Tibial artery (tissue), 4 donors: ENCODE measurements at regions not wholly inside any gene's neighbourhood (a gene's known extent, or its start where the extent isn't known, plus 50 kb on each side); places are given as distances from the start of the nearest gene placed in this dataset.

Source experiments
- DNase-seq, 2 donors: peaks; one replicate each; pipeline ENCODE4 v3.0.0-alpha.2; 2019
- H3K27ac ChIP-seq, 2 donors: fragments of 200-600 bp; sonication (generic) in 1 of 2; 1 replicate in 1 of 2; 2 replicates in 1 of 2; pipeline ENCODE4 v1.5.1; 2018 to 2019; ENCODE audit warnings: mild to moderate bottlenecking in 1 of 2
- H3K27me3 ChIP-seq, 2 donors: fragments of 200-600 bp; sonication (generic) in 1 of 2; one replicate each; pipeline versions ENCODE4 v1.5.1 to v1.6.0; 2016 to 2019
- H3K36me3 ChIP-seq, 3 donors: fragments of 200-600 bp; sonication (generic) in 2 of 3; one replicate each; pipeline ENCODE4 v1.5.1; 2016 to 2019; ENCODE audit warnings: mild to moderate bottlenecking in 2 of 3
- H3K4me1 ChIP-seq, 4 donors: fragments of 200-600 bp; sonication (generic) in 2 of 4; 1 replicate in 3 of 4; 2 replicates in 1 of 4; pipeline ENCODE4 v1.5.1; 2016 to 2019
- H3K4me3 ChIP-seq, 2 donors: fragments of 200-600 bp; sonication (generic) in 1 of 2; 1 replicate in 1 of 2; 2 replicates in 1 of 2; pipeline ENCODE4 v1.5.1; 2018 to 2019; ENCODE audit warnings: mild to moderate bottlenecking in 2 of 2
- H3K9me3 ChIP-seq, 3 donors: fragments of 200-600 bp; sonication (generic) in 1 of 3; one replicate each; pipeline ENCODE4 v1.5.1; 2016 to 2019
- CTCF ChIP-seq, 2 experiments: fragments of 200-600 bp in 1 of 2; fragments of 450-650 bp in 1 of 2; IDR thresholded peaks; one replicate each; pipeline ENCODE4 v1.5.1; 2017 to 2019; ENCODE audit warnings: antibody characterized with exemption in 2 of 2, mild to moderate bottlenecking in 1 of 2, moderate library complexity in 1 of 2
- intact Hi-C: fragments of 100-400 bp; cut with DNase I; formaldehyde crosslinking; loops from one replicate; pipeline ENCODE4 v1.15.0; 2023; ENCODE audit warnings: low total_unique reads

GRCh38 chr10:129394518-129395328 is 72.3 kb upstream of the MGMT start:
- H3K9me3 ChIP-seq = no peaks in the 10 kb centered on the region
- no peak for TF ChIP-seq CTCF (IDR thresholded peaks at IDR 0.05)
- intact Hi-C loops = no loop called here
- H3K27ac ChIP-seq = no peak overlapping the region
- H3K27me3 ChIP-seq = peaks cover 0 to 7% of the 10 kb centered on the region in 2 donors
- no peak overlapping the region for H3K4me3 ChIP-seq
- H3K4me1 ChIP-seq = peaks cover 0 to 15% (median 4%) of the 10 kb centered on the region in 4 donors
- DNase-seq = no peak
- H3K36me3 ChIP-seq = no peaks in the 10 kb centered on the region

- Histone ChIP-seq H3K27ac (no peak overlapping the region), H3K4me3 (no peak overlapping the region), H3K36me3 (no peaks in the 10 kb centered on the region), H3K4me1 (peaks cover 0 to 15% (median 4%) of the 10 kb centered on the region in 4 donors), H3K9me3 (no peaks in the 10 kb centered on the region), H3K27me3 (peaks cover 0 to 4% of the 10 kb centered on the region in 2 donors)
- TF ChIP-seq CTCF (IDR thresholded peaks at IDR 0.05) = no peak
- intact Hi-C loops = no loop called here
- no peak for DNase-seq
Measured at GRCh38 chr10:129396021-129396722, 70.9 kb upstream of the MGMT start.

GRCh38 chr10:129397198-129397974 is 69.7 kb upstream of the MGMT start:
- Histone ChIP-seq H3K27me3 (no peaks in the 10 kb centered on the region), H3K9me3 (no peaks in the 10 kb centered on the region), H3K4me1 (peaks cover 0 to 15% (median 4%) of the 10 kb centered on the region in 4 donors), H3K4me3 (no peak overlapping the region), H3K27ac (no peak overlapping the region), H3K36me3 (no peaks in the 10 kb centered on the region)
- DNase-seq = no peak
- TF ChIP-seq CTCF (IDR thresholded peaks at IDR 0.05) = no peak
- intact Hi-C loops = no loop called here

- no peak for DNase-seq
- no peak for TF ChIP-seq CTCF (IDR thresholded peaks at IDR 0.05)
- no peaks in the 10 kb centered on the region for H3K9me3 ChIP-seq
- no peak overlapping the region for H3K4me3 ChIP-seq
- H3K4me1 ChIP-seq = peaks cover 0 to 15% (median 4%) of the 10 kb centered on the region in 4 donors
- no peak overlapping the region for H3K27ac ChIP-seq
- no peaks in the 10 kb centered on the region for H3K27me3 ChIP-seq
- intact Hi-C loops = no loop called here
- H3K36me3 ChIP-seq = no peaks in the 10 kb centered on the region
Measured at GRCh38 chr10:129398711-129399141, 68.3 kb upstream of the MGMT start.

GRCh38 chr10:129400426-129400825 is 66.6 kb upstream of the MGMT start:
- intact Hi-C loops = no loop called here

More at GRCh38 chr10:129400426-129400825, 66.6 kb upstream of the MGMT start:
- H3K27me3 ChIP-seq = no peaks in the 10 kb centered on the region
- peaks cover 0 to 15% (median 4%) of the 10 kb centered on the region in 4 donors for H3K4me1 ChIP-seq
- no peak for TF ChIP-seq CTCF (IDR thresholded peaks at IDR 0.05)
- H3K27ac ChIP-seq = no peak overlapping the region
- H3K4me3 ChIP-seq = no peak overlapping the region
- no peaks in the 10 kb centered on the region for H3K9me3 ChIP-seq
- H3K36me3 ChIP-seq = no peaks in the 10 kb centered on the region
- no peak for DNase-seq
